HG02759 (cell line): ENCODE measurements at regions not wholly inside any gene's neighbourhood (a gene's known extent, or its start where the extent isn't known, plus 50 kb on each side); places are given as distances from the start of the nearest gene placed in this dataset.
"Not testable (repeated sequence)": the region's sequence is repeated elsewhere in the genome, so short reads cannot be mapped to it uniquely, and the experiment has no call there.

ENCODE experiments used
- ATAC-seq: cut with Tn5 transposase; IDR thresholded peaks from one replicate; pipeline ENCODE4 v1.9.1; 2021; ENCODE audit warnings: mild to moderate bottlenecking, moderate library complexity; ENCODE audit not compliant: unreplicated experiment

GRCh38 chr12:42749239-42749638 lies 159.7 kb upstream of the PRICKLE1 start:
- no peak for ATAC-seq

DNA sequence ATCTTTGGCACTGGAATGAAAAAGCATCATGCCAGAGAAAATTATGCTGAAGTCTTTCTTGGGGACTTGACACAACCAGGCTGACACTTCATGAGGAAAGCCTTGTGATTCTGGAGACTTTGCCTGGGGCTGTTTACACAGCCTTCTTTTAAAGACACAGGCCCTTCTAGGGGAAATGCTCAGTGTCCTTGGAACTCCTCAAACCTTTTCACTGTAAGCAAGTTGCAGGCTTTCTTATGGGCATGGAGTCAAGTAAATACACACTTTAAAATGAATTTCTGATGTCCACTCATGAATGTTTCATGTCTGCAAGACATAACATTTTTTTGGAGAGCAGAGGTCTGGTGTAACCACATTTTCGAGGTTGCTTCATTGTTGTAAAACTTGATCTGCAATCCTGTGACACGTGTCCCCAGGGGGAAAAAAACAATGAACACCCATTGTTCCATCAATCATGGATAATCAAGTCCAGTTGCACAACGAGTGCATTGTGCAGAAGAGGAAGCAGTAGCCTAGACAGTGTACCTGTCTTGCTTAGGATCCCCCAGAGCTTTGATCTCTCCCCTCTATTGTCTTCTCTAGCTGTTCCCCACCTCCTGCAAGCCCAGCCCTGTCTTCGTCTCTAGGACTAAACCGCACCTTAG lies 155.1 kb upstream of the PRICKLE1 start:
- ATAC-seq, result no peak

GRCh38 chr12:42742716-42743115 lies 153.2 kb upstream of the PRICKLE1 start:
- no peak for ATAC-seq

DNA sequence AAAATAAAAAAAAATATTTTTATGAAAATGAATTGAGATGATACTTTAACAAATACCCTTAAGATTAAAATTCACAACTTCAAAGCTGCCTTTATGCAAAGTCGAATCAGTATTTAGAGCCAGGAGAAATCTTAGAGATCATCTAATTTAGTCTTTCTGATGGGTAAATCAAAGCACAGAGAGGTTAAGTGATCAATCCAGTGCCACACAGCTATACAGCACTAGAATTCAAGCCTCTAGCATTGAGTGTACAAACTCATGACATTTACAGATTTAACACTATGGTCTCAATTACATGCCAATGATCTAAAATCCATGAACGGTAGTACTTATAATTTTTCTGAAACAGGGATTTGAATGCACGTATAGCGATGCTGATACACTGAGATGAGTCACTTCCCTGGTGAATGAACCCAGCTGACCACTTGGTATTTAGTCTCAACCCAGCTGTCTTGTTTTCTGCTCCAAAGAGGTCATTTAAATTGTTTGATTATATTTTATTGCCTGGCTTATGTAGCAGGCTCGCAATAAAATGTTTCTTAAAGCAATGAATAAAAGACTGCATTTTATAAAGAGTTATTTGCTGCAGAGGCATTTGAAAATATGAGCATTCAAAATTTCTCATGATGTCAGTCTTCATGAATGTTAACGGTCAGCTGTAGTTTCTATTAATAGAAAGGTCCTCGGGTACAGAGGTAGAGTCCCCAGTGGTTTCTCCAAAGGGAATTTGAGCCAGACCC lies 152.4 kb upstream of the PRICKLE1 start:
- ATAC-seq, result no peak

DNA sequence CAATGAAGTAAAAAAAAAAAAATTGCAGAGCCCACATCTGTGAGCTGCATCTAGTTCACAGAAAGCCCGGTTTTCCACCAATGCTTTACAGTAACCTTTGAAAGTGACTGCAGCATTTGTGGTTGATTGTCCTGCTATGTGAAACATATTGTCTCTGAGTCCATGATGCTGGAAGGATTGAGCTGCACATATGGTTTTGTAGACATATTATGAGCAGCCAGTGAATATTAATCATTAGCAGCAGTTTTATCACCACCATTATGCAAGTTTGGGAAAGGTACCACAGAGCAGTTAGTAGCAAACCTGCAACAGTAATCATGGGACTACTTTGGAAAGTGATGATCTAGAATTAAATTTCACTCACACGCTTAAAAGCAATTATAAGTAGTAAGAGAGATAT lies 151.5 kb upstream of the PRICKLE1 start:
- no peak for ATAC-seq

DNA sequence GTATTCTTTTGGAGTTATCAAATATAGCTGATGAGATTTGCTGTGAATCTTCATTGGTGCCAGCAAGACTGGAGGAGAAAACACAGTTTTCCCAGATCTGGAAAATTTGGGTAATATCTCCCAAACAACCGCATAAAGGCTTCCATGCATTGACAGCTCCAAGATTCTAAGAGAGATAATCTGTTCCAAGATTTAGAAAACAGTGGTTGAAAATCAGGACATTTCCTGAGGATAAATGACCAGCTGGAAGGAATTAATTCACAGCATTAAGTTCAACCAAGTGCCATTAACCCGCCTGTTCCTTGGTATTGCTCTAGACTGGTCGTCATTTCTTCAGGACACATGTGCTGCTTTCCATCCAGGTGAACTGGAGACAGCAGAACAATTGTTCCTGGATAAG lies 147.9 kb upstream of the PRICKLE1 start:
- ATAC-seq, result no peak

GRCh38 chr12:42735861-42736361 lies 146.4 kb upstream of the PRICKLE1 start:
- no peak for ATAC-seq

GRCh38 chr12:42733911-42734310 lies 144.4 kb upstream of the PRICKLE1 start:
- no peak for ATAC-seq

DNA sequence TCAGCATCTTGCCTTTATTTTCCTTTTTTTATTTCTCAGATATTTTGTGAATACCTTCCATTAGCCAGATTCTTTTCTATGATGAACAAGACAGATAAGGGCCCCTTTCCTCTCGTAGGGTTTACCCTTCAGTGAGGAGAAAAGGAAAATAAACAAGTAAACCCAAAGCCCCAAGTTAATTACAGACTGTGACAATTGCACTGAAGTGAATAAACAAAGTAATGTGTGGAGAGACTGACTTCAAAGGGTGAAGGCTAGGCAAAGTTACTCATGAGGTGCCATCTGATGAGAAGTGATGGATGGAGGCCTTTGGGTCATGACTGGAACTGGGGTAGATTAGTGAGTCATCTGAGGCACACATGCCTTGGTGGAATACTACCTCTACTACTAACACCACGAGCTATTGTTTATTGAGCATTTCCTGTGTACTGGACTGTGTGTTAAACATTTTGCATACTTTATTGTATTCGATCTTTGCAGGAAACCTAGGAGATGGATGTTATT lies 143.4 kb upstream of the PRICKLE1 start:
- ATAC-seq, result no peak

- ATAC-seq, result no peak
These were observed 140.7 kb upstream of the PRICKLE1 start for GRCh38 chr12:42730291-42730690.

GRCh38 chr12:42729535-42729900 lies 140.0 kb upstream of the PRICKLE1 start:
- no peak for ATAC-seq

DNA sequence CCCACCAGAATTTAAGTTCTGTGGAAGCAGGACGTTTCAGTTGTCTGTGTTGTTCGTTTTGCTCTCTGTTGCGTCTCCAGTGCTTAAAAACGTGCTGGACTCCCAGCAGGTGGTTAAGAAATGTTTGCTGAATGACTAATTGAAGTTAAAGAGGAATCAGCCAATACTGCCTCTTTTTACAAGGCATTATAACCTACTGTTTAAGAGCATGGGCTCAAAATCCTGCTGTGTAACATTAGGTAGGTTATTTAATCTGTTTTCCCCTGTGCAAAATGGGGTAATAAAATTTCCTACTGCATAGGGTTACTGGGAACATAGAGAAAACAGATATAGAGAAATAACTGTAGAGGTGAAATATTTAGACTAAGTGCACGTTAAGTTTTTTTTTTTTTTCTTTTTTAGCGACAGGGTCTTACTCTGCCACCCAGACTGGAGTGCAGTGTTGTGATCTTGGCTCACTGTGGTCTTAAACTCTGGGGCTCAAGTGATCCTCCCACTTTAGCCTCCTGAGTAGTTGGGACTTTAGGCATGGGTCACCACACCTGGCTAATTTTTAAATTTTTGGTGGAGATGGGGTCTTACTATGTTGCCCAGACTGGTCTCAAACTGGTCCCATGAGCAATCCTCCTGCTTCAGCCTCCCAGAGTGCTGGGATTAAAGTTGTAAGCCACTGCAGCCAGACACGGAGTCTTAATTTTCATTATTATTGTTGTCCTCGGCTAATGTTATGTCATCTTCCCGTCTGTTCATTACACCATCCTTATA lies 139.4 kb upstream of the PRICKLE1 start:
- no peak for ATAC-seq

- no peak for ATAC-seq
These were observed 138.7 kb upstream of the PRICKLE1 start for GRCh38 chr12:42728287-42728686.

DNA sequence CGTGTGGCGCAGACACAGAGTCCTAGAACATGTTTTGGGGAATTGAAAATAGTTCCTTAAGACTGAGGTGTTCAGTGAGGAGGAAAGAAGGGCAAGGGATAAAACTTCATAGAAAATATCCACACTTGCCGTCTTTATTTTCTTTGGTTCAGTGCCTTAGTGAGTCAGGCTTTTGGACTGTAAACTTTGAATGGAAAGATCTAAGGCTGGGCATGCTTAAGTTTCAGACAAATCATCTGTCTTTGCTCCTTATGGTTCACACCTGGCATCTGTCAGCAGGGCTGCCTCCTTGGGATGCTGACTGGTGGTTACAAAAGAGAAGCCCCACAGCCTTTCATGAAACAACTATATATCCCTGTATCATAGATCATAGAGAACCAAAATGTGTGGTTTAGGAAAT lies 136.3 kb upstream of the PRICKLE1 start:
- no peak for ATAC-seq

GRCh38 chr12:42716491-42716891 lies 126.9 kb upstream of the PRICKLE1 start:
- ATAC-seq, result no peak

GRCh38 chr12:42713566-42713965 lies 124.0 kb upstream of the PRICKLE1 start:
- ATAC-seq, result not testable (repeated sequence)

GRCh38 chr12:42708374-42708773 lies 118.8 kb upstream of the PRICKLE1 start:
- ATAC-seq, result not testable (repeated sequence)

DNA sequence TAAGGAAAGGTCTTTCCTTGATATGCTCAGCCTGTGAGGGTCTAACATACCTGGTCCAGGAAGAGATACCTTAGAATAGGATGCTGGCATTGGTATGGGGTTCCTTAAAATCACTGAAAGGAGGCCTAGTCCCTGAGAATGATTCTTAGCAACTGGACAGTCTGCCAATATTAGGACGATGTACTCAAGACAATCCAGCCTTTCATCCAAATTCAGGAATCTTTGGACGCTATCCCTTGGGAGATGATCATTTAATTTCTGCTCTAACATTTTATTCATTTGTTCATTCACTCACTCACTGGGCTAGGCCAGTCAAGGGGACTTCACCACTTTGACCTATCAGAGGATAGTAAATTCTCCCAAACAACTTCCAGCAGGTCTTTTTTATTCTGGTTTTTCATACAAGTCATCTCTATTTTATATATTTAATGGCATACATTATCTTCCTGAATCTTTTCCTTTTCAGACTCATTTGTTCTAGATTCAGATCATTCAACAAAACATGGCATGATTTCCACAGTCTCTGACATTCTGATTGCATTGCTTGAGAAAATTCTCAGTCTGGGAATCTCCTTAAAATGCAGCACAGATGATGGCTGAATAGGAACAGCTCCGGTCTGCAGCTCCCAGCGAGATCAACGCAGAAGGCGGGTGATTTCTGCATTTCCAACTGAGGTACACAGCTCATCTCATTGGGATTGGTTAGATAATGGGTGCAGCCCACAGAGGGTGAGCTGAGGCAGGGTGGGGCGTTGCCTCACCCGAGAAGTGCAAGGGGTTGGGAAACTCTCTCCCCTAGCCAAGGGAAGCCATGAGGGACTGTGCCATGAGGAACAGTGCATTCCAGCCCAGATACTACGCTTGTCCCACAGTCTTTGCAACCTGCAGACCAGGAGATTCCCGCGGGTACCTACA lies 118.0 kb upstream of the PRICKLE1 start:
- no peak for ATAC-seq

- ATAC-seq, result no peak
These were observed 116.8 kb upstream of the PRICKLE1 start for GRCh38 chr12:42706321-42706720.

GRCh38 chr12:42705863-42706262 lies 116.3 kb upstream of the PRICKLE1 start:
- no peak for ATAC-seq
